ENCODE measurements at regions not wholly inside any gene's neighbourhood (a gene's known extent, or its start where the extent isn't known, plus 50 kb on each side); places are given as distances from the start of the nearest gene placed in this dataset.
A peak's percentile ranks its signal among the peaks of the same experiment; 100 is the strongest.

DNA sequence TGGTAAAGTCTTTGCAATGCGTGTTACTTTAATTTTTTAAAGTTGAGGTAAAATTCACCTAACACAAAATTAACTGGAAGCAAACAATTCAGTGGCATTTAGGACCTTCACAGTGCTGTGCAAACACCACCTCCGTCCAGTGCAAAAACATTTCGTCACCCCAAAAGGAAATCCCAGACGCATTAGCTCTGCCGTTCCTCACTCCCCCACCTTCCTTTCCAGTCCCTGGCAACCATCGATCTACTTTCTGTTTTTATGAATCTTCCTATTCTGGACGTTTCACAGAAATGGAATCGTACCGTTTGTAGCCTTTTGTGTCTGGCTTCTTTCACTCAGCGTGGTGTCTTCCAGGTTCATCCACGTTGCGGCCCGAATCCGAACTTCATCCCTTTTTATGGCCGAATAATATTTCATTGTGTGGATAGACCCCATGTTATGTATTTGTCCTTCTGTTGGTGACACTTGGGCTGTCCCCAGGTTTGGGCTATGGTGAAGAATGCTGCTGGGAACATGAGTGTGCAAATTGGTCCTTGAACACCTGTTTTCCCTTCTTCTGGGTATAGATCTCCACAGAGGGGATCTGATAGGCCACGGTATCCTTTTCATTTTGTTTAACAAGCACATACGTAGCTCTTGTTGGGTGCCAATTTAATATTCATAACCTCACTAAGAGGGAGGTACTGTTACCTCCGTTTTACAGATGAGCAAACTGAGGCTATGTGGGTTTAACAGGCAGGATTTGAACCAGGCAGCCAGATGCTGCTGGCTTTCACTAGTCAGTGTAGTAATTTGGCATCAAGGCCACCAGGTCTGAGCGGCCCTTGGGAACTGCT lies 232.0 kb upstream of the GSE1 start:
- peak; percentile 26 for DNase-seq

- DNase-seq: no peak
Observed at GRCh38 chr16:85381738-85382592, 231.2 kb upstream of the GSE1 start.

- DNase-seq: no peak
Observed at GRCh38 chr16:85382717-85383118, 230.4 kb upstream of the GSE1 start.

DNA sequence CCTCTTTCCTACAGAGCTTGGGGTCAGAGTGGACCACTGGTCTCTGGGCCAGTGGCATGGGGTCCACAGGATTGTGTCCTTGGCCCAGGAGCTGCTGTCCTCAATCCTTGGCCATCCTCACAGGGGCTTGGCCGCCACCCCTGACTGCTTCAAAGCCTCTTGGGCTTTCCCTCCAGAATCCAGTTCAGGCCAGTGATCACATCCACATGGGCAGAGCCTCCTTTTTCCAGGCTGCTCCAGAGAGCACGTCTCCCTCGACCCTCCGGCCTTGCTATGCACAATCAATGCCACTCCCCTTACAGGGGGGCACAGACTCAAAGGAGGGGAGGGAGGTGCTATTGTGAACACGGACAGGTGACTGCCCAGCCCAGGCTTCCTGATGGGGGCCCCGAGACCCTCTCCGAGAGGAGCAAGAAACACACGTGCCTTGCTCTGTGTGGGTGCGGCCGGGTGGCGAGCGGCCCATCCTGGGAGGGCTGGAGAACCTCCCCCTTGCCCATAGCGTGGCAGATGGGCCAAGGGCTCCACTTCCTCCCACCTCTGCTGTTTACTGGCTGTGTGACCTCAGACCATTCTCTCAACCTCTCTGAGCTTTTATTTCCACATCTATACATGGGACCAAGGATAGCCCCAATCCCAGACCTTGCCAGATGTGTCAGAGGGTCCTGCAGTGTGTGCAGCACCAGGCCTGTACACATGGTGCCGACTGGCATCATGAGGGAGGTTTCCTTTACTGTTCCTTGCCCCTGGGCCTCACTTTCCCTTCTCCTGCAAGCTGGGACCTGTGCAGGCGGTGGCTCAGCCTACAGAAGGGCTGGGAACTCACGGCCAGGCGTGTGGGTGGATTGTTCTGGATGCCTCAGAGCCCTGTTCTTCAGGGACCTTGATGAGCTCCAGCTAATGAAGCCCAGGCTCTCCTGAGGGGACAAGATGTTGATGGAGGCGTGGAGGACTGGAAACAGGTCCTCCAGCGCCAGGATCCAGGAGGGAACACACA lies 229.0 kb upstream of the GSE1 start:
- no peak for DNase-seq

- no peak for DNase-seq
Observed at GRCh38 chr16:85384833-85385462, 228.2 kb upstream of the GSE1 start.

DNA sequence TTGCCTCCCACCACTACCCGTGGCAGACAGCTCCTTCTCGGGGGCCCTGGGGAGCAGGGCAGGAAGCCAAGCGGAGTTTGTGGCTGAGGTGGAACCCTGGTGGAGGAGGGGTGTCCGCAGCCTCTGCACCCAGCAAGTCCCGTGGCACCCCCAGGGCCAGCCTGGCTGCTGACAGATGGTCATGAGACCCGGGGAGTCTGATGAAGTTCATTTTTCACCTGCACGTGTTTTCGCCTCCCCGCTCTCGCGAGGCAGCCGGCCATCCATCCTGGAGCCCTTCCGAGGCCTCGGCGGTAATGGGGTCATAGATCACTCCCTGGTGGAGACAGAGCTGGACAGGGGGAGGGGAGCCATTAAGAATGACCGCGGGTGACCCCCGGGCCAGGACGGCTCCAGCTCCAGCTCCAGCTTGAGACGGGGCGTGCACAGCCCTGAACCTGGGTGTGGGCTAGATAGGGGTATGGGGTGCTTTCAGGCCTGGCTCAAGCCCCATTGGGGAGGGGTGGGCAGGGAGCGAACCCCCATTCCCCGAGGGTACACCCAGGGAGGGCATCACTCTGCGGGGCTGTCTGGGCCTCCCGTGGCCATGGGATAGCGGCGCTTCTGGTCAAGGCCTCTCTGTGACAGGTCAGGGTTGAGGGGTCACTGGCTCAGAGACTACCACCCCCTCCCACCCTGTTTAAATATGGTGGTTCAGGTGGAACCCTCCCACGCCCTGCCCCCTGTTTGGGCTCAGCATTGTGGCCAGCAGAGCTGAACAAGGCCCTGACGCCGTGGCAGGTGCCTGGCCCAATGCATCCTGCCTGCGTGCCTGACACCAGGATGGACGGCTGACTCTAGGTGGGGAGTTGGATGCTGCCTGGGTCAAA lies 227.4 kb upstream of the GSE1 start:
- no peak for DNase-seq

DNA sequence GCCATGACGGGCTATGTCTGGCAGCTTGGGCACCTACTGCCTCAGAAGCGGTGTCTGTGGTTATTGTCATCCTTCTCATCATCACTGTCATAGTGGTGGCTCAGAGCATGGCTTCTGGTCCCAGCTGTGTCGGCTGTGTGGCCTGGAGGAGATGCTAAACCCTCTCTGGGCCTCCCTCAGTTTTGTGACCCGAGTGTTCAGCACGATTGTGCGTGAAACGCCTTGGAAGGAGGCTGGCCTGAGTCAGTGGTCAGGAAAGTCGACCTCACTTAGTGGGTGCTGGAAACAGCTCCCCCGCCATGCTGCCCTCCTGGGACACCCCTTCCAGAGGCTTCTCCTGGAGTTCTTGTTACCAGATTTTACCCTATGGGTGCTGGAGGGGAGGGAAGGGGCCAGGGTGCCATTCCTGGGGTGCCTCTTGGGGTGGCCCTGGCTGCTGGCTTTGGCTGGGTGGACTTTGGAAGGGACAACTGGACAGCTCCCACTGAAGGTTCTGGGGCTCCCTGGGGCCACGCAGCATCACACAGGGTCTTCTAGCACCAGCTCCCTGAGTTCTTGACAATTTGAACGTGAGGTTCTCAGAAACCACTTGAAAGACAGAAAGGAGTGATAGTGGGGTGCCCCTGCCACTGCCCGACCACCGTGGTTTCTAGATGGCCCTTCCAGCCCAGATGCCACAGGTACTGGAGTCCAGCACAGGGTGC lies 226.5 kb upstream of the GSE1 start:
- no peak for DNase-seq

DNA sequence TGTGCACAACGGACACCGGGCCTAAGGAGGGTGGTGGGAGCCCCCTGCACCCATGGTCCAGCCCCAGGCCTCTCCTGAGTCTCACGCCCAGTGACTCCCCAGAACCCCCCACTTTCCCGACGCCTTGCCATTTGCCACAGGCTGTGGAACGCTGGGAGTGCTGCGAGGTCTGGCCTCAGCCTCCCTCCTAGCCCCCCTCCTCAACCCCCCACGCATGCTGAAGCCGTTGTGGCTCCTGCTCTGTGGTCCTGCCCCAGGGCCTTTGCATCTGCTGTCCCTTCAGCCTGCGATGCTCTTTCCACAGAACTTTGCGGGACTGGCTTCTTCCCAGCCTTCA lies 226.0 kb upstream of the GSE1 start:
- DNase-seq: no peak

DNA sequence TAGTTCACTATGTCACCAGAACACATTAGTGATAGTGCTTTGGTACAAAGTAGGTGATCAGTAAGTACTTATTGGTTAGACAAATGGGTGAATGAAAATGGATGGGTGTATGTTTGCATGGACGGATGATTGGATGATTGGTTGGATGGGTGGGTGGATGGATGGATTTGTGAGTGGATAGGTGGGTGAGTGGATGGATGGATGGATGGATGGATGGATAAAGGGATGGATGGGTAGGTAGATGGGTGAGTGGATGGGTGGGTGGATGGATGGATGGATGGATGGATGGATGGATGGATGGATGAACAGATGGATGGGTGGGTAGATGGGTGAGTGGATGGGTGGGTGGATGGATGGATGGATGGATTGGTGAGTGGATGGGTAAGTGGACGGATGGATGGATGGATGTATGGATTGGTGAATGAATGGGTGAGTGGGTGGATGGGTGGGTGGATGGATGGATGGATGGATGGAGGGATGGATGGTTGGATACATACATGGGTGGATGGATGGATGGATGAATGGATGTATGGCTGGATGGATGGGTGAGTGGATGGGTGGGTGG lies 225.3 kb upstream of the GSE1 start:
- no peak for DNase-seq

DNA sequence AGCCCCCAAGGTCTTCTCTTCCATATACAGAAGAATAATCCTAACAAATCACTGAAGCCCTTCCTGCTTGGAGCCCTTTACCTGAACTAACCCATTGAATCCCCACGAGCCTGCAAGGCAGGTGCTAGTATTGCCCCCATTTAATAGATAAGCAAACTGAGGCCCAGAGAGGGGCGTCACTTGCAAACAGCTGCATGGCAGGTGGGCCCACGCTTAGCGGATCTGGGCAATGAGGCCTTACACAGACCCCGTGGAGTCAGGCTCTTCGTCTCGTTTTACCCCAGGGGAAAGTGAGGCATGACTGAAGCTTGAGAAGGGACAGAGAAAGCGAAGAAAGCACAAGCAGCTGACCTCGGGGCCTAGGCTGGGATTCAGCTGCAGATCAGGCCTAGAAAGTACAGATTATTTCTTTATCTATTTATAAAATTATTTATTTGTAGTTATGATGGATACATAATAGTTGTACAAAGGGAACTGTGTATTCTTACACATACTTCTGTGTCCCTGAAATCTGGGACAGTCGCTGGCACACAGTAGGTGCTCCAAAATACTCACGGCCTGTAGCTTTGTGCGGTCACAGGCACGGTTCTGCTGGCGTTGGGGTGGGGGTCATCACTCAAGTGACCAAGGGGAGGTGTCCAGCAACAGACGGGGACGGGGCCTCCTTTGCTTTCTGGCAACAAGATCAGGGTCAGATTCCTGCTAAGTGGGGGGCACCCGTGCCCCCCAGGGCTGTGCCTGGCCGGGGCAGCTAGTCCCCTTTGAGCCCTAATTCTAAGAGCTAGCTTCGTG lies 223.2 kb upstream of the GSE1 start:
- DNase-seq: no peak

- no peak for DNase-seq
Observed at GRCh38 chr16:85390511-85391174, 222.5 kb upstream of the GSE1 start.

DNA sequence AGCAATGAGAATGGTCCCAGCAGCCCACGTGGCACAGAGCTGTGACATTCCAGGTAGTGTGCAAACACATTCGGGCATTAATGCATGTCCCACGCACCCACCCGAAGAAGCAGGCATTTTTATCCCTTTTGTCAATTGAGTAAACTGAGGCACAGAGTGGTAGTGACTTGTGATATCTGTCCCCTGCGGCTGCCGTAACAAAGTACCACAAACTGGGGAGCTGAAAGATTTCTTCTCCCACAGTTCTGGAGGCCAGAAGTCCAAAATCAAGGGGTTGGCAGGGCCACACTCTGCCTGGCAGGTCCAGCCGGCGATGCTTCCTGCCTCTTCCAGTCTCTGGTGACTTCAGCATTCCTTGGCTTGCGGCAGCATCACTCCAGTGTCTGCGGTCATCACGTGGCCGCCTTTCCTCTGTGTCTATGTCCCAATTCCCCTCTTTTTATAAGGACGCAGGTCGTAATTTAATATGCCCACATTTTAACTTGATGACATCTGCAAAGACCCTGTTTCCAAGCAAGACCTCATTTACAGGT lies 221.9 kb upstream of the GSE1 start:
- DNase-seq: no peak

DNA sequence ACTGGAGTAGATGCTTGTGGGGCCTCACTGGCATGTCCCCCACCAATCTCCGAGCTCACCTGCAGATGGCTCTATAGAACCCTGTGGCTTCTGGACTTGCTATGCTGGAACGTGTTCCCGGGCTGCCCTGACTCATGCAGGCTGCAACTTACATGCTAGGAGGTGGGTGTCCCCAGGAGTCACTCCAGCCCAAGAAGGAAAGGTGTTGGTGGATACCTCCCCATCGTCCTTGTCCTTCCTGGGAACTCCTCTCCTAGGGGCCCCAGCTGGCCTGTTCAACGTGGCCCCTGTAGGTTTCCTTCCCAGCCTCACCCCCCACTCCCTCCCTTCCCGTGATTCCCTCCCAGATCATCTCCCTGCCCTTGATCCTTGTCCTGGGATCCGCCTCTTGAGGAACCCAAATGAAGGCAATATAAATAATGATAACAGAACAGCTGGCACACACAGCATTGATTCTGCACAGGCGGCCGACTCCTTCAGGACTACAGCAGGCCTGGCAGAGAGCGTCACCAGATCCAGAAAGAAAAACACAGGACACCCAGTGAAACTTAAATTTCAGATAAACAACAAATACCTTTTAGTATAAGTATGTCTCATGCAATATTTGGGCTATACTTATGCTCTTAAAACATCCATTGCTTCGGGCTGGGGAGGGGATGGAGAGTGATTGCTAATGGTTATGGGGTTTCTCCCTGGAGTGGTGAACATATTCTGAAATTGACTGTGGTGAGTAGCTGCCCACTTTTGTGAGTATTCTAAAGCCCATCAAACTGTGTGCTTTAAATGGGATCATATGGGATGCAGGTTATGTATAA lies 221.1 kb upstream of the GSE1 start:
- no peak for DNase-seq

- no peak for DNase-seq
Observed at GRCh38 chr16:85392756-85393673, 220.1 kb upstream of the GSE1 start.

- peak; percentile 69 for DNase-seq
Observed at GRCh38 chr16:85393674-85394451, 219.3 kb upstream of the GSE1 start.

All from dermis blood vessel endothelial cell (primary cell).